ENCODE measurements at regions not wholly inside any gene's neighbourhood (a gene's known extent, or its start where the extent isn't known, plus 50 kb on each side); places are given as distances from the start of the nearest gene placed in this dataset.

DNA sequence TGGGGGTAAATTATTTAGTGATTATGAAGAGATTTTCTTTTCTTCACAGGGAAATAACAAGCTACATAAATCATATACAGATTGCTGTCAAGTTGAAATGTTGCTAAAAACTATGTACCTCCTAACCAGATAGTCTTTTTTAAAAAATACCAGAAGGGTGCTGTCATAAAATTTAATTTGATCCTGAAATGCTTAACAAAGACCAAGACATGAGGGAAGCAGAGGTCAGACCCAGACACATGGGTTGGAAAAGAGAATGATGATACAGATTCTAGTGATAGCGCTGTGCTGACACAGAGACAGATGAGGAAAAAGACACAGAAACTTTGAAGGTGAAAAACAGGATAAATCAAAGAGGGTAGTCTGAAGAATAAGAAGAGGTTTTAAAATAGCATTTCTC is 573.1 kb downstream of the HACE1 start:
- H3K36me3 ChIP-seq (ENCODE audit: control insufficient read depth, insufficient read depth, low read length): no peaks in the 10 kb centered on the region
- no peak overlapping the region for H3K27ac ChIP-seq (ENCODE audit: low read length)
- POLR2A ChIA-PET: no interaction called here
- TF ChIP-seq, protein P1, sequence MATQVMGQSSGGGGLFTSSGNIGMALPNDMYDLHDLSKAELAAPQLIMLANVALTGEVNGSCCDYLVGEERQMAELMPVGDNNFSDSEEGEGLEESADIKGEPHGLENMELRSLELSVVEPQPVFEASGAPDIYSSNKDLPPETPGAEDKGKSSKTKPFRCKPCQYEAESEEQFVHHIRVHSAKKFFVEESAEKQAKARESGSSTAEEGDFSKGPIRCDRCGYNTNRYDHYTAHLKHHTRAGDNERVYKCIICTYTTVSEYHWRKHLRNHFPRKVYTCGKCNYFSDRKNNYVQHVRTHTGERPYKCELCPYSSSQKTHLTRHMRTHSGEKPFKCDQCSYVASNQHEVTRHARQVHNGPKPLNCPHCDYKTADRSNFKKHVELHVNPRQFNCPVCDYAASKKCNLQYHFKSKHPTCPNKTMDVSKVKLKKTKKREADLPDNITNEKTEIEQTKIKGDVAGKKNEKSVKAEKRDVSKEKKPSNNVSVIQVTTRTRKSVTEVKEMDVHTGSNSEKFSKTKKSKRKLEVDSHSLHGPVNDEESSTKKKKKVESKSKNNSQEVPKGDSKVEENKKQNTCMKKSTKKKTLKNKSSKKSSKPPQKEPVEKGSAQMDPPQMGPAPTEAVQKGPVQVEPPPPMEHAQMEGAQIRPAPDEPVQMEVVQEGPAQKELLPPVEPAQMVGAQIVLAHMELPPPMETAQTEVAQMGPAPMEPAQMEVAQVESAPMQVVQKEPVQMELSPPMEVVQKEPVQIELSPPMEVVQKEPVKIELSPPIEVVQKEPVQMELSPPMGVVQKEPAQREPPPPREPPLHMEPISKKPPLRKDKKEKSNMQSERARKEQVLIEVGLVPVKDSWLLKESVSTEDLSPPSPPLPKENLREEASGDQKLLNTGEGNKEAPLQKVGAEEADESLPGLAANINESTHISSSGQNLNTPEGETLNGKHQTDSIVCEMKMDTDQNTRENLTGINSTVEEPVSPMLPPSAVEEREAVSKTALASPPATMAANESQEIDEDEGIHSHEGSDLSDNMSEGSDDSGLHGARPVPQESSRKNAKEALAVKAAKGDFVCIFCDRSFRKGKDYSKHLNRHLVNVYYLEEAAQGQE (IDR thresholded peaks at IDR 0.05; ENCODE audit: insufficient read depth in 1 of 2, low read depth in 2 of 2, low read length in 1 of 2): no peak
- TF ChIP-seq, protein P2, sequence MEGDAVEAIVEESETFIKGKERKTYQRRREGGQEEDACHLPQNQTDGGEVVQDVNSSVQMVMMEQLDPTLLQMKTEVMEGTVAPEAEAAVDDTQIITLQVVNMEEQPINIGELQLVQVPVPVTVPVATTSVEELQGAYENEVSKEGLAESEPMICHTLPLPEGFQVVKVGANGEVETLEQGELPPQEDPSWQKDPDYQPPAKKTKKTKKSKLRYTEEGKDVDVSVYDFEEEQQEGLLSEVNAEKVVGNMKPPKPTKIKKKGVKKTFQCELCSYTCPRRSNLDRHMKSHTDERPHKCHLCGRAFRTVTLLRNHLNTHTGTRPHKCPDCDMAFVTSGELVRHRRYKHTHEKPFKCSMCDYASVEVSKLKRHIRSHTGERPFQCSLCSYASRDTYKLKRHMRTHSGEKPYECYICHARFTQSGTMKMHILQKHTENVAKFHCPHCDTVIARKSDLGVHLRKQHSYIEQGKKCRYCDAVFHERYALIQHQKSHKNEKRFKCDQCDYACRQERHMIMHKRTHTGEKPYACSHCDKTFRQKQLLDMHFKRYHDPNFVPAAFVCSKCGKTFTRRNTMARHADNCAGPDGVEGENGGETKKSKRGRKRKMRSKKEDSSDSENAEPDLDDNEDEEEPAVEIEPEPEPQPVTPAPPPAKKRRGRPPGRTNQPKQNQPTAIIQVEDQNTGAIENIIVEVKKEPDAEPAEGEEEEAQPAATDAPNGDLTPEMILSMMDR (IDR thresholded peaks at IDR 0.05): no peak
- TF ChIP-seq TCF7L2 (IDR thresholded peaks at IDR 0.05; ENCODE audit: low read depth, low read length): no peak
- no peak for TF ChIP-seq POLR2AphosphoS5 (IDR thresholded peaks at IDR 0.05; ENCODE audit: low read depth, low read length)
- no peak for TF ChIP-seq SIN3A (IDR thresholded peaks at IDR 0.05; ENCODE audit: borderline replicate concordance, insufficient read depth, low read depth, low read length)
- no TSS peak for BruUV-seq (replicated peaks)
- no peaks in the 10 kb centered on the region for H3K9me3 ChIP-seq (ENCODE audit: control insufficient read depth, insufficient read depth, low read depth, low read length)
- H3K4me1 ChIP-seq (ENCODE audit: control insufficient read depth, insufficient read depth, low read length): no peaks in the 10 kb centered on the region
- no peak for DNase-seq (ENCODE audit: low read depth, low spot score)
- ATAC-seq: no peak
- intact Hi-C loops (cut with micrococcal nuclease; ENCODE audit: unreplicated experiment): no loop called here
- in situ Hi-C loops (cut with HindIII; ENCODE audit: low pct_unique_long_range_greater_than_20kb, low sequenced_read_pairs): no loop called here
- H3K27me3 ChIP-seq (ENCODE audit: control insufficient read depth, insufficient read depth, low read length): no peaks in the 10 kb centered on the region
- CTCF ChIA-PET: no interaction called here
- H3K4me3 ChIP-seq (ENCODE audit: low read depth in 2 of 2, low read length in 2 of 2): no peak overlapping the region

DNA sequence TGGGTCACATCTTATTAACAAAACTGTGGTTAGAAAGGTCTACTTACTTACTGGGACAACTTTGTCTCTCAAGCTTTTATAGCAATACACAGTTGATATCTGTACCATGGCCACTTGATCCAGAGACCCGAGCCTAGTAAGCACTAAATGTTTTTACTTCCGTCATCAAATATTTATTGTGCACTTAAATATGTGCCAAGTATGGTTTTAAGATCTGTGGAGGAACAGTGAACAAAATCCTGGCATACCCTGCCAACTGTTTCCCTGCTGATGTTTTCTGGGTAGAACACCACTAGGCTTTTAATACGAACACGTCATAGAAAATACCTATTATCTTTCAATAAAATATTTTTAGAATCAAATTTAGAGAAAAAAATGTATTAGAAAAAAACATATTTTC is 574.8 kb downstream of the HACE1 start:
- POLR2A ChIA-PET: no interaction called here
- H3K36me3 ChIP-seq (ENCODE audit: control insufficient read depth, insufficient read depth, low read length): no peaks in the 10 kb centered on the region
- no peaks in the 10 kb centered on the region for H3K4me1 ChIP-seq (ENCODE audit: control insufficient read depth, insufficient read depth, low read length)
- H3K27me3 ChIP-seq (ENCODE audit: control insufficient read depth, insufficient read depth, low read length): no peaks in the 10 kb centered on the region
- BruUV-seq (replicated peaks): no TSS peak
- CTCF ChIA-PET: no interaction called here
- in situ Hi-C loops (cut with HindIII; ENCODE audit: low pct_unique_long_range_greater_than_20kb, low sequenced_read_pairs) (no loop called here), intact Hi-C loops (cut with micrococcal nuclease; ENCODE audit: unreplicated experiment) (no loop called here)
- no peaks in the 10 kb centered on the region for H3K9me3 ChIP-seq (ENCODE audit: control insufficient read depth, insufficient read depth, low read depth, low read length)
- TF ChIP-seq, protein P1 (IDR thresholded peaks at IDR 0.05; ENCODE audit: insufficient read depth in 1 of 2, low read depth in 2 of 2, low read length in 1 of 2): no peak
- TF ChIP-seq, protein P2 (IDR thresholded peaks at IDR 0.05): no peak
- TF ChIP-seq TCF7L2 (IDR thresholded peaks at IDR 0.05; ENCODE audit: low read depth, low read length) (no peak), SIN3A (IDR thresholded peaks at IDR 0.05; ENCODE audit: borderline replicate concordance, insufficient read depth, low read depth, low read length) (no peak), POLR2AphosphoS5 (IDR thresholded peaks at IDR 0.05; ENCODE audit: low read depth, low read length) (no peak)
- no peak for ATAC-seq
- H3K4me3 ChIP-seq (ENCODE audit: low read depth in 2 of 2, low read length in 2 of 2): no peak overlapping the region
- H3K27ac ChIP-seq (ENCODE audit: low read length): no peak overlapping the region
- no peak for DNase-seq (ENCODE audit: low read depth, low spot score)

All from Panc1 (cell line).